PC-3 (cell line): ENCODE measurements at regions not wholly inside any gene's neighbourhood (a gene's known extent, or its start where the extent isn't known, plus 50 kb on each side); places are given as distances from the start of the nearest gene placed in this dataset.
"Not testable (repeated sequence)": the region's sequence is repeated elsewhere in the genome, so short reads cannot be mapped to it uniquely, and the experiment has no call there.

ENCODE experiments used
- ATAC-seq: fragments of 200-7000 bp; cut with Tn5 transposase; 2 replicates; pipeline ENCODE4 v1.9.1; 2020; ENCODE audit warnings: mild to moderate bottlenecking, moderate library complexity
- BruUV-seq: library from RNA; stranded (reverse); fragments of 400-500 nt; replicated peaks from 2 replicates; lab custom pipeline; 2021; lab: Mats Ljungman, UMichigan
- CTCF ChIA-PET: fragments of 300-600 bp; sonication (Branson Sonifier 250); formaldehyde crosslinking; loops from one replicate; lab custom pipeline; 2022; ENCODE audit warnings: antibody characterized with exemption; lab: Charles Lee
- POLR2A ChIA-PET: fragments of 300-600 bp; sonication (Branson Sonifier 250); formaldehyde crosslinking; loops from one replicate; lab custom pipeline; 2022; ENCODE audit warnings: antibody characterized with exemption; ENCODE audit not compliant: unreplicated experiment; lab: Charles Lee
- DNase-seq: peaks from one replicate; pipeline ENCODE4 v3.0.0-alpha.2; 2015
- H2AFZ ChIP-seq: fragments of 300-600 bp; sonication (generic); 2 replicates; pipeline ENCODE4 v1.6.0; 2016; ENCODE audit warnings: antibody characterized with exemption, low read length
- H3F3A ChIP-seq: fragments of 300-600 bp; sonication (generic); one replicate; pipeline ENCODE4 v1.6.0; 2017; ENCODE audit warnings: antibody characterized with exemption, low read length, control low read depth, mild to moderate bottlenecking; ENCODE audit not compliant: unreplicated experiment
- H3K27ac ChIP-seq: fragments of 300-600 bp; sonication (generic); 2 replicates; pipeline ENCODE4 v1.5.1; 2016; ENCODE audit warnings: mild to moderate bottlenecking, low read length
- H3K27me3 ChIP-seq: fragments of 300-600 bp; sonication (generic); 2 replicates; pipeline ENCODE4 v1.6.1; 2016; ENCODE audit warnings: low read length, mixed read lengths
- H3K36me3 ChIP-seq: fragments of 300-600 bp; sonication (generic); 2 replicates; pipeline ENCODE4 v1.6.1; 2016; ENCODE audit warnings: low read depth, mixed run types, low read length, mixed read lengths
- H3K4me1 ChIP-seq: fragments of 300-600 bp; sonication (generic); 2 replicates; pipeline ENCODE4 v1.5.1; 2016; ENCODE audit warnings: low read length; ENCODE audit not compliant: insufficient read depth
- H3K4me2 ChIP-seq: fragments of 300-600 bp; sonication (generic); 2 replicates; pipeline ENCODE4 v1.6.0; 2016; ENCODE audit warnings: low read length
- H3K4me3 ChIP-seq: fragments of 300-600 bp; sonication (generic); 2 replicates; pipeline ENCODE4 v1.5.1; 2016; ENCODE audit warnings: mild to moderate bottlenecking, low read length, mixed read lengths
- H3K79me2 ChIP-seq: fragments of 300-600 bp; sonication (generic); 2 replicates; pipeline ENCODE4 v1.6.1; 2017; ENCODE audit warnings: low read length, mixed read lengths
- H3K9ac ChIP-seq: fragments of 300-600 bp; sonication (generic); 2 replicates; pipeline ENCODE4 v1.6.0; 2016; ENCODE audit warnings: mild to moderate bottlenecking, low read length
- H3K9me2 ChIP-seq: fragments of 300-600 bp; sonication (generic); replicated peaks from 2 replicates; pipeline ENCODE4 v1.6.1; 2016; ENCODE audit warnings: mixed run types, low read length, mixed read lengths
- H3K9me3 ChIP-seq: fragments of 300-600 bp; sonication (generic); 2 replicates; pipeline ENCODE4 v1.6.1; 2016; ENCODE audit warnings: low read length, mixed read lengths
- H4K20me1 ChIP-seq: fragments of 300-600 bp; sonication (generic); 2 replicates; pipeline ENCODE4 v1.6.1; 2016; ENCODE audit warnings: low read length, mixed read lengths
- CTCF ChIP-seq: fragments of 300-600 bp; sonication (generic); conservative IDR thresholded peaks from 2 replicates; pipeline ENCODE4 v1.5.1; 2017; ENCODE audit warnings: antibody characterized with exemption, low read depth, mild to moderate bottlenecking, low read length
- EZH2 ChIP-seq: fragments of 300-600 bp; sonication (generic); IDR thresholded peaks from one replicate; pipeline ENCODE4 v1.6.1; 2017; ENCODE audit warnings: antibody characterized with exemption, mild to moderate bottlenecking, low read length; ENCODE audit not compliant: unreplicated experiment
- EZH2phosphoT487 ChIP-seq: fragments of 300-600 bp; sonication (generic); IDR thresholded peaks from 2 replicates; pipeline ENCODE4 v1.6.1; 2018; ENCODE audit warnings: mild to moderate bottlenecking, antibody characterized with exemption, low read length, borderline replicate concordance
- intact Hi-C: fragments of 100-400 bp; cut with micrococcal nuclease; formaldehyde crosslinking; loops from 2 replicates; pipeline ENCODE4 v1.9.0; 2023

- BruUV-seq, result no TSS peak
- H3K4me2 ChIP-seq, result no peak overlapping the region
- DNase-seq, result no peak
- H3K36me3 ChIP-seq, result no peaks in the 10 kb centered on the region
- H3K9me2 ChIP-seq, result no peaks in the 10 kb centered on the region
- H4K20me1 ChIP-seq, result no peaks in the 10 kb centered on the region
- no peak for TF ChIP-seq CTCF
- TF ChIP-seq EZH2phosphoT487, result no peak
- no peak for TF ChIP-seq EZH2
- ATAC-seq, result no peak
- H3K4me3 ChIP-seq, result no peak overlapping the region
- no peaks in the 10 kb centered on the region for H3K9me3 ChIP-seq
- no peak overlapping the region for H3K27ac ChIP-seq
- H3K9ac ChIP-seq, result no peak overlapping the region
- H2AFZ ChIP-seq, result no peak overlapping the region
- H3K27me3 ChIP-seq, result no peaks in the 10 kb centered on the region
- ChIA-PET POLR2A (no interaction called here), CTCF (no interaction called here)
- intact Hi-C loops, result no loop called here
- H3K79me2 ChIP-seq, result no peaks in the 10 kb centered on the region
- no peaks in the 10 kb centered on the region for H3F3A ChIP-seq
- H3K4me1 ChIP-seq, result no peaks in the 10 kb centered on the region
These were observed 240.9 kb upstream of the PTER start for GRCh38 chr10:16195894-16196293.

GRCh38 chr10:16199216-16199615, 237.6 kb upstream of the PTER start:
- intact Hi-C loops, result no loop called here
- Histone ChIP-seq H3K79me2 (no peaks in the 10 kb centered on the region), H3K27ac (no peak overlapping the region), H3K4me2 (no peak overlapping the region), H4K20me1 (no peaks in the 10 kb centered on the region), H3K9me2 (no peaks in the 10 kb centered on the region), H3F3A (no peaks in the 10 kb centered on the region), H2AFZ (no peak overlapping the region), H3K9ac (no peak overlapping the region), H3K4me3 (no peak overlapping the region), H3K4me1 (no peaks in the 10 kb centered on the region), H3K9me3 (no peaks in the 10 kb centered on the region), H3K36me3 (no peaks in the 10 kb centered on the region), H3K27me3 (no peaks in the 10 kb centered on the region)
- CTCF ChIA-PET, result no interaction called here
- no peak for ATAC-seq
- POLR2A ChIA-PET, result no interaction called here
- TF ChIP-seq EZH2phosphoT487 (no peak), CTCF (no peak), EZH2 (no peak)
- BruUV-seq, result no TSS peak
- DNase-seq, result no peak

GRCh38 chr10:16223618-16224017, 213.2 kb upstream of the PTER start:
- ATAC-seq, H3K27me3 ChIP-seq, intact Hi-C loops, H3K9me2 ChIP-seq, H2AFZ ChIP-seq, H3K79me2 ChIP-seq, BruUV-seq, H4K20me1 ChIP-seq, POLR2A ChIA-PET, H3F3A ChIP-seq, H3K36me3 ChIP-seq, DNase-seq, H3K4me3 ChIP-seq, H3K9me3 ChIP-seq, H3K27ac ChIP-seq, H3K4me1 ChIP-seq, H3K4me2 ChIP-seq, H3K9ac ChIP-seq, CTCF ChIA-PET: not testable (repeated sequence)
